GM18517 (cell line): ENCODE measurements at regions not wholly inside any gene's neighbourhood (a gene's known extent, or its start where the extent isn't known, plus 50 kb on each side); places are given as distances from the start of the nearest gene placed in this dataset.
"Not testable (repeated sequence)": the region's sequence is repeated elsewhere in the genome, so short reads cannot be mapped to it uniquely, and the experiment has no call there.

Experiments used
- ATAC-seq: cut with Tn5 transposase; IDR thresholded peaks from one replicate; pipeline ENCODE4 v1.9.1; 2021; ENCODE audit warnings: mild to moderate bottlenecking, moderate library complexity; ENCODE audit not compliant: unreplicated experiment

- no peak for ATAC-seq
Measured at GRCh38 chr1:169047074-169047473, 59.4 kb upstream of the ATP1B1 start.

DNA sequence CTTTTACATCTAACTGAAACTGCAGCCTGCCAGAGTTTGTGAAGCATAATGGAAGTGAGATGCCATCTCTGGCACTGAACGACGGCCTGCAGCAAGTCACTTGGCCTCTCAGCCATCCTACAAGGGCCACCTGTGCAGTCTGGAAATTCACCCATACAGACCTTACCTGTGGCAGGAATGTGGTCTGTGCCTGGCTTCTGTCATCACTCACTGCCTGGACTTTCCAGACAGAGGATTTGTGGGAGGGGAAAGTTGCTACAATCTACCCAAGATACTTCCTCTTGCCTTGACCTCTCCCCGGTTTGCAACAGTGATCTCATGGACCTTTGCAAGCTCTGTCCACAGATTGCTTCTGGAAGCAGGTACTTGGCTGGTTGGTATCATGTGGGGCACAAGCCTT lies 58.4 kb upstream of the ATP1B1 start:
- no peak for ATAC-seq

- no peak for ATAC-seq
Measured at GRCh38 chr1:169049258-169049938, 57.1 kb upstream of the ATP1B1 start.

DNA sequence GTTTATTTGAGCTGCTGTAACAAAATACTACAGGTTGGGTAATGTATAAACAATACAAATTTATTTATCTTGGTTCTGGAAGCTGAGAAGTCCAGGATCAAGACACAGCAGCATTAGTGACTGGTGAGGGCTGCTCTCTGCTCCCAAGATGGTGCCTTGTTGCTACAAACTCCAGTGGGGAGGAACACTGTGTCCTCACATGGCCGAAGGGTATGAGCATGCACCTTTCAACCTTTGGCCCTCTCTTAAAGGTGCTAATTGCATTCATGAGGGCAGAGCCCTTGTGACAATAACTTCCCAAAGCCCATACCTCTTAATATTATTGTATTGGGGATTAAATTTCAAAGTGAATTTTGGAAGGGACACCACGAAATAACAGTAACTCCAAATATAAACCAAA lies 55.3 kb upstream of the ATP1B1 start:
- no peak for ATAC-seq

DNA sequence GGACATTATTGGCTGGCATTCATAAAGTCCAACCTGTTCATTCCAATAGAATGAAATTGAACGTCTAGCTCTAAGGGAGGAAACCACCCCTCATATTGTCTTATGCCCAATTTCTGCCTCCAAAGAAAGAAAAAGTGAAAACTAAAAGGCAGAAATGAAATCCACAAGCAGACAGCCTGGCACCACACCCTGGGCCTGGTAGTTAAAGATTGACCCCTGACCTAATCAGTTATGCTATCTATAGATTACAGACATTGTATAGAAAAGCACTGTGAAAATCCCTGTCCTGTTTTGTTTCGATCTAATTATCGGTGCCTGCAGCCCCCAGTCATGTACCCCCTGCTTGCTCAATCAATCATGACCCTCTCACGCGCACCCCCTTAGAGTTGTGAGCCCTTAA lies 54.3 kb upstream of the ATP1B1 start:
- not testable (repeated sequence) for ATAC-seq

- no peak for ATAC-seq
Measured at GRCh38 chr1:169052727-169053126, 53.8 kb upstream of the ATP1B1 start.

DNA sequence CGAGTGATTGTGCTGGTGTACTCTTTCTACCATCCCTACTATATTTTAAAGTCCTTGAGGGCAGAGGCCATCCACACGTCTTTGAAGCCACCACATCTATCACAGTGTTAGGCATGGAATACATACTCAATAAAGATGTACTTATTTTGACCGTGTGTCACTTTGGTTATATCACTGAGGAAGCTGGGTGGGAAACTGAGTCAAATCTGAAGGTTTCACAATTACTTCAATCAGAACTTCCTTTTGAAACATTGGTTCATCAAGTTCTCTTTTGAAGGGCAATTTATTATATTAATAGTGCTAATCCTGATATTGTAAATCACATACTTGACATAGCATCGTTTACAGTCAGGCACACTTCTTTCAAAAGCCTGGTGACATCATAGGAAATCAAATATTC lies 53.3 kb upstream of the ATP1B1 start:
- no peak for ATAC-seq
